ENCODE measurements at regions not wholly inside any gene's neighbourhood (a gene's known extent, or its start where the extent isn't known, plus 50 kb on each side); places are given as distances from the start of the nearest gene placed in this dataset.

DNA sequence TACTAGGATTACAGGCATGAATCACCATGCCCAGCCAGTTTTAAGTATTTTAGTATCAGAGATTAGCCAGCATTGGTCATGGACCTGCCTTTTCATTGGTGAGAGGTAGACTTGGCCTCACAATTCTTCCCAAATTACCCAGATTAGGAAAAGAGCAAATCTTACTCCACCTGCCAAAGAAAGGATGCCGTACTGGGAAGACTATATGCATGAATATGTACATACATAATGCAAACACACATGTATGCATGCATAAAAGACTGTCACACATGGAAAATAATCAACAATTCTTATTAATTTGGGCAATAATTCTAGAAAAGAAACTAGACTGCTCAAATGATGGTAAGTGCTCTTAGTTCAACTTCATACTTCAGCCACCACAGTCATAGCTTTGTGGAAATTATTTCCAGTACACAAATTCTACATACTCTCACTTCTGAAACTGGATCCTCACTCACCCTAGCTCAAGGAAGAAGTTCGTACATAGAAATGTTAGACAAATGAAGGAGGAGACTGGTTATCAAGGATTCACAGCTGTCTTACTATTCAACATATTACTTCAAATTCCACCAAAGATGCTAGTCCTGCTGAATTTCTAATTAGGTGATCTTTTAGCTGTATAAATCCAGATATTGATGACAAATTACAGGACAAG lies 73.7 kb downstream of the MINAR2 start:
- DNase-seq = no peak

DNA sequence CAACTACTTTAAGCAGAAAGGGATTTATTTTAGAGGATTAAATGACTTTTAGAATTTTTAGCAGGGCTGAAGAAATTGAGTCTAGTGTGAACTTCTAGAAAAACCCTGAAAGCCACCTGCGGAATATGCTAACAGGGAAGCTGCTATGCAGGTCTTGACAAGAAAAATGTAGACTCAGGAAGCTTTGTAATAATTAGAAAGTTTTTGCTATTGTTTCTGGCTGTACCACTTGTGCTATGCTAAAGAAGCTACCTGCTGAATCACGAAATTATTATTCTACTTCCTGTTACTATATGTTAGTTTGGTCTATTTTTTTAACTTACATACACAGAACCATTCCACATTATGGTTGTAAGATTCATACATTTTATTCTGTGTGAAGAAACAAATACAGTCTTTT lies 74.0 kb upstream of the CHSY3 start:
- DNase-seq = no peak

DNA sequence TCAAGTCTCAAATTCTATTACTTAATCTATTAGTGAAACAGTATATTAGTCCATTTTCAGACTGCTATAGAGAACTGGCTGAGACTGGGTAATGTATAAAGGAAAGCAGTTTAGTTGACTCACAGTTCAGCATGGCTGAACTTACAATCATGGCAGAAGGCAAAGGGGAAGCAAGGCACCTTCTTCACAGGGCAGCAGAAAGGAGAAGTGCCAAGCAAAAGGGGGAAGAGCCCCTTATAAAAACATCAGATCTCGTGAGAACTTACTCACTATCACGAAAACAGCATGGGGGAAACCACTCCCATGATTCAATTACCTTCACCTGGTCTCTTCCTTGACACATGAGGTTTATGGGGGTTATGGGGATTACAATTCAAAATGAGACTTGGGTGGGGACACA lies 67.9 kb upstream of the CHSY3 start:
- peak; percentile 7 for DNase-seq

DNA sequence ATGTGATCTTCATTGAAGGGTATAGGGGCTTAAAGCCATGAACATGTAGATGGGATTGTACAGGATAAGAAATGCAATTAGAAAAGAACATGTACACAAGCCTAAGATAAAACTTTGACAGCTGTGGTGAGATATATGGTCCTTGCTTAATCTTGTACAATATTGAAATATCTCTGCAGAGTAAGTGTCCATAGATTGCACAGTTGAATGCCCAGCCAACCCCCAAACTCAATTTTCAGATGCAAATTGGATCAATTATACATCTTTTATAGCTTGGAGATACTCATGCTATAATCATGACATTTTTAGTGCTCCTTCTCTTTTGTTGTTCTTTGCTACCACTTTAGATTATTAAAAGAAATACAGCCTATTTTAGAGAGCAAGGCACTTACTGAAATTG lies 59.5 kb upstream of the CHSY3 start:
- DNase-seq = no peak

DNA sequence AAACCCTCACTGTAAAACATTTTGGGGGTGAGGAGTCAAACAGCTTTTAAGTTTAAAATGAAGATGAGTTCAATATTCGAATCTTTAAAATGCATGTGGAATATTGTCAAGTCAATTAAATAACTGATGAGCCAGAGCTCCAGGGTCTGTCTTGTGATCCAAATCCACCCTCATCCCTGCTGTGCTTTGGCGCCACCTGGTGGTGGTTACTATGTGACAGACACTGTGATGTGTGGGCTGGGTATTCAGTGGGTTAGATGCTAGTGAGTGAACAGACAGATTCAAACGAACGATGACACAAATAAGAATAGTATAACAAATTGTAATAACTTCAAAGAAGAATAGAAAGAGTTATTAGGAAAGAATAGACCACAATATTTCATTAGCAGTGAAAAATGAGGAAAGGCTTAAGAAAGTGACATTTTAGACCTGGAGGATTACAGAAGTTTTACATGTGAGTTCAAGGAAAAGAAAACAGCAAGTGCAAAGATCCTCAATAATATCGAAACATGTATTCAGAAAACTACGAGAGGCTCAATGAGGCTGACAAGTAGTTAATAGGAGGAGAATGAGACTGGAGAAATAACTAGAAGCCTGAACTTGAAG lies 51.4 kb upstream of the CHSY3 start:
- peak; percentile 82 for DNase-seq

DNA sequence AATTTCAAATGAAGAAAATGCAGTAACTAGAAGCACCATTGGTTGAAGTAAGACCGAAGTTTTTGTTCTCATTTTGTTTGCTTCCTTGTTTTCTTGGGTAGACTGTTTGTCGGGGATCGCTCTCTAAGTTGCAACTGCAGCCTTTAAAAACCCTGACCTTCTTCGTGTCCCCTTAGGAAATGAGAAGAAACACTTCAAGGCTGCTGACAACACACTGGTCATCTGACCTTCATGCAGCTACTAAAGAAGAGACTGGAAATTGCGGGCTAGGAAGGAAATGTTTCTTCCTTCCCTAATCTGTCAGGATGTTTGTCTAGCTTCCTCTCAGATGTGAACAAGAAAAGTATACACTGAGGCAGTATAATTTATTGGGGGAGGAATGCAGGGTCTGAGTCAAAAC lies 50.7 kb upstream of the CHSY3 start:
- DNase-seq = no peak
